ENCODE measurements at regions not wholly inside any gene's neighbourhood (a gene's known extent, or its start where the extent isn't known, plus 50 kb on each side); places are given as distances from the start of the nearest gene placed in this dataset.

- TF ChIP-seq, protein P1, sequence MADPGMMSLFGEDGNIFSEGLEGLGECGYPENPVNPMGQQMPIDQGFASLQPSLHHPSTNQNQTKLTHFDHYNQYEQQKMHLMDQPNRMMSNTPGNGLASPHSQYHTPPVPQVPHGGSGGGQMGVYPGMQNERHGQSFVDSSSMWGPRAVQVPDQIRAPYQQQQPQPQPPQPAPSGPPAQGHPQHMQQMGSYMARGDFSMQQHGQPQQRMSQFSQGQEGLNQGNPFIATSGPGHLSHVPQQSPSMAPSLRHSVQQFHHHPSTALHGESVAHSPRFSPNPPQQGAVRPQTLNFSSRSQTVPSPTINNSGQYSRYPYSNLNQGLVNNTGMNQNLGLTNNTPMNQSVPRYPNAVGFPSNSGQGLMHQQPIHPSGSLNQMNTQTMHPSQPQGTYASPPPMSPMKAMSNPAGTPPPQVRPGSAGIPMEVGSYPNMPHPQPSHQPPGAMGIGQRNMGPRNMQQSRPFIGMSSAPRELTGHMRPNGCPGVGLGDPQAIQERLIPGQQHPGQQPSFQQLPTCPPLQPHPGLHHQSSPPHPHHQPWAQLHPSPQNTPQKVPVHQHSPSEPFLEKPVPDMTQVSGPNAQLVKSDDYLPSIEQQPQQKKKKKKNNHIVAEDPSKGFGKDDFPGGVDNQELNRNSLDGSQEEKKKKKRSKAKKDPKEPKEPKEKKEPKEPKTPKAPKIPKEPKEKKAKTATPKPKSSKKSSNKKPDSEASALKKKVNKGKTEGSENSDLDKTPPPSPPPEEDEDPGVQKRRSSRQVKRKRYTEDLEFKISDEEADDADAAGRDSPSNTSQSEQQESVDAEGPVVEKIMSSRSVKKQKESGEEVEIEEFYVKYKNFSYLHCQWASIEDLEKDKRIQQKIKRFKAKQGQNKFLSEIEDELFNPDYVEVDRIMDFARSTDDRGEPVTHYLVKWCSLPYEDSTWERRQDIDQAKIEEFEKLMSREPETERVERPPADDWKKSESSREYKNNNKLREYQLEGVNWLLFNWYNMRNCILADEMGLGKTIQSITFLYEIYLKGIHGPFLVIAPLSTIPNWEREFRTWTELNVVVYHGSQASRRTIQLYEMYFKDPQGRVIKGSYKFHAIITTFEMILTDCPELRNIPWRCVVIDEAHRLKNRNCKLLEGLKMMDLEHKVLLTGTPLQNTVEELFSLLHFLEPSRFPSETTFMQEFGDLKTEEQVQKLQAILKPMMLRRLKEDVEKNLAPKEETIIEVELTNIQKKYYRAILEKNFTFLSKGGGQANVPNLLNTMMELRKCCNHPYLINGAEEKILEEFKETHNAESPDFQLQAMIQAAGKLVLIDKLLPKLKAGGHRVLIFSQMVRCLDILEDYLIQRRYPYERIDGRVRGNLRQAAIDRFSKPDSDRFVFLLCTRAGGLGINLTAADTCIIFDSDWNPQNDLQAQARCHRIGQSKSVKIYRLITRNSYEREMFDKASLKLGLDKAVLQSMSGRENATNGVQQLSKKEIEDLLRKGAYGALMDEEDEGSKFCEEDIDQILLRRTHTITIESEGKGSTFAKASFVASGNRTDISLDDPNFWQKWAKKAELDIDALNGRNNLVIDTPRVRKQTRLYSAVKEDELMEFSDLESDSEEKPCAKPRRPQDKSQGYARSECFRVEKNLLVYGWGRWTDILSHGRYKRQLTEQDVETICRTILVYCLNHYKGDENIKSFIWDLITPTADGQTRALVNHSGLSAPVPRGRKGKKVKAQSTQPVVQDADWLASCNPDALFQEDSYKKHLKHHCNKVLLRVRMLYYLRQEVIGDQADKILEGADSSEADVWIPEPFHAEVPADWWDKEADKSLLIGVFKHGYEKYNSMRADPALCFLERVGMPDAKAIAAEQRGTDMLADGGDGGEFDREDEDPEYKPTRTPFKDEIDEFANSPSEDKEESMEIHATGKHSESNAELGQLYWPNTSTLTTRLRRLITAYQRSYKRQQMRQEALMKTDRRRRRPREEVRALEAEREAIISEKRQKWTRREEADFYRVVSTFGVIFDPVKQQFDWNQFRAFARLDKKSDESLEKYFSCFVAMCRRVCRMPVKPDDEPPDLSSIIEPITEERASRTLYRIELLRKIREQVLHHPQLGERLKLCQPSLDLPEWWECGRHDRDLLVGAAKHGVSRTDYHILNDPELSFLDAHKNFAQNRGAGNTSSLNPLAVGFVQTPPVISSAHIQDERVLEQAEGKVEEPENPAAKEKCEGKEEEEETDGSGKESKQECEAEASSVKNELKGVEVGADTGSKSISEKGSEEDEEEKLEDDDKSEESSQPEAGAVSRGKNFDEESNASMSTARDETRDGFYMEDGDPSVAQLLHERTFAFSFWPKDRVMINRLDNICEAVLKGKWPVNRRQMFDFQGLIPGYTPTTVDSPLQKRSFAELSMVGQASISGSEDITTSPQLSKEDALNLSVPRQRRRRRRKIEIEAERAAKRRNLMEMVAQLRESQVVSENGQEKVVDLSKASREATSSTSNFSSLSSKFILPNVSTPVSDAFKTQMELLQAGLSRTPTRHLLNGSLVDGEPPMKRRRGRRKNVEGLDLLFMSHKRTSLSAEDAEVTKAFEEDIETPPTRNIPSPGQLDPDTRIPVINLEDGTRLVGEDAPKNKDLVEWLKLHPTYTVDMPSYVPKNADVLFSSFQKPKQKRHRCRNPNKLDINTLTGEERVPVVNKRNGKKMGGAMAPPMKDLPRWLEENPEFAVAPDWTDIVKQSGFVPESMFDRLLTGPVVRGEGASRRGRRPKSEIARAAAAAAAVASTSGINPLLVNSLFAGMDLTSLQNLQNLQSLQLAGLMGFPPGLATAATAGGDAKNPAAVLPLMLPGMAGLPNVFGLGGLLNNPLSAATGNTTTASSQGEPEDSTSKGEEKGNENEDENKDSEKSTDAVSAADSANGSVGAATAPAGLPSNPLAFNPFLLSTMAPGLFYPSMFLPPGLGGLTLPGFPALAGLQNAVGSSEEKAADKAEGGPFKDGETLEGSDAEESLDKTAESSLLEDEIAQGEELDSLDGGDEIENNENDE (IDR thresholded peaks at IDR 0.05; ENCODE audit: insufficient replicate concordance, low read length) = no peak
- TF ChIP-seq EGR1 (IDR thresholded peaks at IDR 0.05; ENCODE audit: borderline replicate concordance, low read depth, low read length) (no peak), SP2 (IDR thresholded peaks at IDR 0.05; ENCODE audit: low read length) (no peak), YY1 (IDR thresholded peaks at IDR 0.05; ENCODE audit: low read depth, low read length) (no peak), POLR2A (IDR thresholded peaks at IDR 0.05; ENCODE audit: control extremely low read depth in 1 of 2, low read depth in 2 of 2, low read length in 2 of 2) (no peak), ZNF274 (IDR thresholded peaks at IDR 0.05; ENCODE audit: borderline replicate concordance, extremely low read depth, low read length) (no peak), CTBP2 (IDR thresholded peaks at IDR 0.05; ENCODE audit: borderline replicate concordance, insufficient read depth, insufficient read length, low read length) (no peak), RAD21 (IDR thresholded peaks at IDR 0.05 in 1 of 2, conservative IDR thresholded peaks at IDR 0.05 in 1 of 2; ENCODE audit: low read depth in 2 of 2, low read length in 2 of 2) (no peak), FOSL1 (IDR thresholded peaks at IDR 0.05; ENCODE audit: insufficient read depth, low read depth, low read length) (no peak)
- TF ChIP-seq, protein P2, sequence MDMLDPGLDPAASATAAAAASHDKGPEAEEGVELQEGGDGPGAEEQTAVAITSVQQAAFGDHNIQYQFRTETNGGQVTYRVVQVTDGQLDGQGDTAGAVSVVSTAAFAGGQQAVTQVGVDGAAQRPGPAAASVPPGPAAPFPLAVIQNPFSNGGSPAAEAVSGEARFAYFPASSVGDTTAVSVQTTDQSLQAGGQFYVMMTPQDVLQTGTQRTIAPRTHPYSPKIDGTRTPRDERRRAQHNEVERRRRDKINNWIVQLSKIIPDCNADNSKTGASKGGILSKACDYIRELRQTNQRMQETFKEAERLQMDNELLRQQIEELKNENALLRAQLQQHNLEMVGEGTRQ (IDR thresholded peaks at IDR 0.05; ENCODE audit: low read length) = no peak
Observed at GRCh38 chr5:2293906-2294305, 411.2 kb upstream of the IRX4 start (continued).

Measured in H1 (cell line).